ENCODE measurements at regions not wholly inside any gene's neighbourhood (a gene's known extent, or its start where the extent isn't known, plus 50 kb on each side); places are given as distances from the start of the nearest gene placed in this dataset.

- POLR2A ChIA-PET, result no interaction called here
- CTCF ChIA-PET, result interaction anchor here (1.4 kb wide), 2 partner anchors 11 to 16 kb away, joined by 3 to 4 read pairs; no protein-coding TSS in a partner anchor
- DNase-seq (ENCODE audit: extremely low spot score), result no peak
- TF ChIP-seq CTCF (IDR thresholded peaks at IDR 0.05; ENCODE audit: control extremely low read depth, extremely low read depth, low read depth, missing control alignments), result no peak
Observed at GRCh38 chr6:108734271-108734922, 113.8 kb upstream of the ARMC2 start.

GRCh38 chr6:108735310-108736001, 112.8 kb upstream of the ARMC2 start:
- POLR2A ChIA-PET, result no interaction called here
- no peak for DNase-seq (ENCODE audit: extremely low spot score)
- no peak for TF ChIP-seq CTCF (IDR thresholded peaks at IDR 0.05; ENCODE audit: control extremely low read depth, extremely low read depth, low read depth, missing control alignments)
- CTCF ChIA-PET, result no interaction called here

GRCh38 chr6:108736002-108736361, 112.2 kb upstream of the ARMC2 start:
- no peak for TF ChIP-seq CTCF (IDR thresholded peaks at IDR 0.05; ENCODE audit: control extremely low read depth, extremely low read depth, low read depth, missing control alignments)
- ChIA-PET CTCF (no interaction called here), POLR2A (no interaction called here)
- no peak for DNase-seq (ENCODE audit: extremely low spot score)

GRCh38 chr6:108736832-108737231, 111.4 kb upstream of the ARMC2 start:
- DNase-seq (ENCODE audit: extremely low spot score), result no peak
- ChIA-PET CTCF (no interaction called here), POLR2A (no interaction called here)
- no peak for TF ChIP-seq CTCF (IDR thresholded peaks at IDR 0.05; ENCODE audit: control extremely low read depth, extremely low read depth, low read depth, missing control alignments)

- CTCF ChIA-PET, result no interaction called here
- POLR2A ChIA-PET, result interaction anchor here (0.6 kb wide), 1 partner anchor 275 kb away, joined by 3 read pairs; no protein-coding TSS in a partner anchor
- DNase-seq (ENCODE audit: extremely low spot score), result no peak
- TF ChIP-seq CTCF (IDR thresholded peaks at IDR 0.05; ENCODE audit: control extremely low read depth, extremely low read depth, low read depth, missing control alignments), result no peak
Observed at GRCh38 chr6:108737594-108738546, 110.4 kb upstream of the ARMC2 start.

- CTCF ChIA-PET, result no interaction called here
Observed at GRCh38 chr6:108738684-108739416, 109.4 kb upstream of the ARMC2 start.

More at GRCh38 chr6:108738684-108739416, 109.4 kb upstream of the ARMC2 start:
- no peak for DNase-seq (ENCODE audit: extremely low spot score)
- no peak for TF ChIP-seq CTCF (IDR thresholded peaks at IDR 0.05; ENCODE audit: control extremely low read depth, extremely low read depth, low read depth, missing control alignments)
- POLR2A ChIA-PET, result no interaction called here
